ENCODE measurements at regions not wholly inside any gene's neighbourhood (a gene's known extent, or its start where the extent isn't known, plus 50 kb on each side); places are given as distances from the start of the nearest gene placed in this dataset.
"Not testable (repeated sequence)": the region's sequence is repeated elsewhere in the genome, so short reads cannot be mapped to it uniquely, and the experiment has no call there.

DNA sequence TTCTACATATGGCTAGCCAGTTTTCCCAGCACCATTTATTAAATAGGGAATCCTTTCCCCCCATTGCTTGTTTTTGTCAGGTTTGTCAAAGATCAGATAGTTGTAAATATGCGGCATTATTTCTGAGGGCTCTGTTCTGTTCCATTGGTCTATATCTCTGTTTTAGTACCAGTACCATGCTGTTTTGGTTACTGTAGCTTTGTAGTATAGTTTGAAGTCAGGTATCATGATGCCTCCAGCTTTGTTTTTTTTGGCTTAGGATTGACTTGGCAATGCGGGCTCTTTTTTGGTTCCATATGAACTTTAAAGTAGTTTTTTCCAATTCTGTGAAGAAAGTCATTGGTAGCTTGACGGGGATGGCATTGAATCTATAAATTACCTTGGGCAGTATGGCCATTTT is 60.0 kb upstream of the GPC3 start:
- H2AFZ ChIP-seq (ENCODE audit: low read length); H4K20me1 ChIP-seq (ENCODE audit: insufficient read depth, low read length); H3K79me2 ChIP-seq (ENCODE audit: insufficient read depth, low read length); H3K27me3 ChIP-seq (ENCODE audit: insufficient read depth, low read length); H3K4me2 ChIP-seq (ENCODE audit: insufficient read depth, low read length); H3K27ac ChIP-seq (ENCODE audit: low read depth, low read length); DNase-seq (ENCODE audit: insufficient read length, low spot score, missing footprints); H3K4me1 ChIP-seq (ENCODE audit: insufficient read depth, low read length); H3K9me3 ChIP-seq (ENCODE audit: low read depth, low read length); H3K4me3 ChIP-seq (ENCODE audit: insufficient read depth, low read length); H3K36me3 ChIP-seq (ENCODE audit: insufficient read depth, low read length): not testable (repeated sequence)

DNA sequence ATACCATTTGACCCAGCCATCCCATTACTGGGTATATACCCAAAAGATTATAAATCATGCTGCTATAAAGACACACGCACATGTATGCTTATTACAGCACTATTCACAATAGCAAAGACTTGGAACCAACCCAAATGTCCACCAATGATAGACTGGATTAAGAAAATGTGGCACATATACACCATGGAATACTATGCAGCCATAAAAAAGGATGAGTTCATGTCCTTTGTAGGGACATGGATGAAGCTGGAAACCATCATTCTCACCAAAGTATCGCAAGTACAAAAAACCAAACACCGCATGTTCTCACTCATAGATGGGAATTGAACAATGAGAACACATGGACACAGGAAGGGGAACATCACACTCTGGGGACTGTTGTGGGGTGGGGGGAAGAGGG is 81.7 kb upstream of the GPC3 start:
- not testable (repeated sequence) for H3K79me2 ChIP-seq (ENCODE audit: insufficient read depth, low read length); H3K4me1 ChIP-seq (ENCODE audit: insufficient read depth, low read length); H4K20me1 ChIP-seq (ENCODE audit: insufficient read depth, low read length); H3K27ac ChIP-seq (ENCODE audit: low read depth, low read length); H3K4me3 ChIP-seq (ENCODE audit: insufficient read depth, low read length); H3K4me2 ChIP-seq (ENCODE audit: insufficient read depth, low read length); H3K27me3 ChIP-seq (ENCODE audit: insufficient read depth, low read length); H2AFZ ChIP-seq (ENCODE audit: low read length); DNase-seq (ENCODE audit: insufficient read length, low spot score, missing footprints); H3K36me3 ChIP-seq (ENCODE audit: insufficient read depth, low read length); H3K9me3 ChIP-seq (ENCODE audit: low read depth, low read length)

GRCh38 chrX:134071899-134072298 is 86.5 kb upstream of the GPC3 start:
- H3K4me3 ChIP-seq (ENCODE audit: insufficient read depth, low read length); H3K79me2 ChIP-seq (ENCODE audit: insufficient read depth, low read length); H2AFZ ChIP-seq (ENCODE audit: low read length); DNase-seq (ENCODE audit: insufficient read length, low spot score, missing footprints); H3K27ac ChIP-seq (ENCODE audit: low read depth, low read length); H3K4me2 ChIP-seq (ENCODE audit: insufficient read depth, low read length); H3K36me3 ChIP-seq (ENCODE audit: insufficient read depth, low read length); H3K27me3 ChIP-seq (ENCODE audit: insufficient read depth, low read length); H4K20me1 ChIP-seq (ENCODE audit: insufficient read depth, low read length); H3K9me3 ChIP-seq (ENCODE audit: low read depth, low read length); H3K4me1 ChIP-seq (ENCODE audit: insufficient read depth, low read length): not testable (repeated sequence)

GRCh38 chrX:134073341-134073740 is 87.9 kb upstream of the GPC3 start:
- no peak overlapping the region for H3K27ac ChIP-seq (ENCODE audit: low read depth, low read length)
- H3K4me2 ChIP-seq (ENCODE audit: insufficient read depth, low read length): no peak overlapping the region
- H3K4me3 ChIP-seq (ENCODE audit: insufficient read depth, low read length): no peak overlapping the region
- TF ChIP-seq CTCF (IDR thresholded peaks at IDR 0.05; ENCODE audit: extremely low read depth, low read depth, low read length): no peak
- H2AFZ ChIP-seq (ENCODE audit: low read length): no peak overlapping the region
- H3K36me3 ChIP-seq (ENCODE audit: insufficient read depth, low read length): no peaks in the 10 kb centered on the region
- H3K27me3 ChIP-seq (ENCODE audit: insufficient read depth, low read length): no peaks in the 10 kb centered on the region
- no peaks in the 10 kb centered on the region for H3K79me2 ChIP-seq (ENCODE audit: insufficient read depth, low read length)
- H4K20me1 ChIP-seq (ENCODE audit: insufficient read depth, low read length): no peaks in the 10 kb centered on the region
- no peaks in the 10 kb centered on the region for H3K4me1 ChIP-seq (ENCODE audit: insufficient read depth, low read length)
- H3K9me3 ChIP-seq (ENCODE audit: low read depth, low read length): peaks cover 7% of the 10 kb centered on the region
- no peak for DNase-seq (ENCODE audit: insufficient read length, low spot score, missing footprints)

DNA sequence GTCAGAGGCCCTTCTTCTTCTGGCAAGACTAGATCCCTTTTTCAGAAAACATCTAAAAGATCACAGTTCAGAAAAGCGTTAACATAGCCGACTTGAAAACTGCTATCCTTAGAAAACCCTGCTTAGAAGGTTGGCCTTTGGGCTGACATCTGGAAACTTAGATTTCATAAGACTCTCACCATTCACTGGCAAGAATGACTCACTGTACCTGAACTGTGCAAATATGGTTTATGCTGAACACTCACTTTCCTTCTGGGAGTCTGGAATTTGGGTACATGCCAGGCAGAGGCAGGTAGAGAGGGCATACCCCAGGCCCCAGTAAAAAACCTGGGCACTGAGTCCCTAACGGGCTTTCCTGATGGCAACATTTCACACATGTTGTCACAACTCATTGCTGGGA is 88.8 kb upstream of the GPC3 start:
- no peak for TF ChIP-seq CTCF (IDR thresholded peaks at IDR 0.05; ENCODE audit: extremely low read depth, low read depth, low read length)
- Histone ChIP-seq H3K4me3 (ENCODE audit: insufficient read depth, low read length) (no peak overlapping the region), H3K79me2 (ENCODE audit: insufficient read depth, low read length) (no peaks in the 10 kb centered on the region), H2AFZ (ENCODE audit: low read length) (no peak overlapping the region), H3K4me2 (ENCODE audit: insufficient read depth, low read length) (no peak overlapping the region), H3K27me3 (ENCODE audit: insufficient read depth, low read length) (no peaks in the 10 kb centered on the region), H3K9me3 (ENCODE audit: low read depth, low read length) (peaks cover 7% of the 10 kb centered on the region), H3K36me3 (ENCODE audit: insufficient read depth, low read length) (no peaks in the 10 kb centered on the region), H3K27ac (ENCODE audit: low read depth, low read length) (no peak overlapping the region), H4K20me1 (ENCODE audit: insufficient read depth, low read length) (no peaks in the 10 kb centered on the region), H3K4me1 (ENCODE audit: insufficient read depth, low read length) (no peaks in the 10 kb centered on the region)
- DNase-seq (ENCODE audit: insufficient read length, low spot score, missing footprints): no peak
